HCT116 (cell line): ENCODE measurements at regions not wholly inside any gene's neighbourhood (a gene's known extent, or its start where the extent isn't known, plus 50 kb on each side); places are given as distances from the start of the nearest gene placed in this dataset.

ENCODE experiments used
- ATAC-seq: fragments of 200-7000 bp; cut with Tn5 transposase; 2 replicates; pipeline ENCODE4 v1.9.1; 2020; ENCODE audit warnings: mild to moderate bottlenecking, moderate library complexity
- BruUV-seq: library from RNA; stranded (reverse); fragments of 400-500 nt; replicated peaks from 2 replicates; lab custom pipeline; 2021; lab: Mats Ljungman, UMichigan
- CTCF ChIA-PET: fragments of 300-600 bp; sonication (Branson Sonifier 250); formaldehyde crosslinking; loops from one replicate; lab custom pipeline; 2021; ENCODE audit warnings: antibody characterized with exemption; lab: Charles Lee
- POLR2A ChIA-PET: fragments of 300-600, 350-600 bp; sonication (Branson Sonifier 250); formaldehyde crosslinking; loops from one replicate; lab custom pipeline; 2021; ENCODE audit warnings: antibody characterized with exemption; lab: Charles Lee
- RAD21 ChIA-PET, 2 experiments: fragments of 300-600 bp; sonication (Branson Sonifier 250); formaldehyde crosslinking; loops; one replicate each; lab custom pipeline; 2023; ENCODE audit warnings: low total read pairs in 2 of 2; ENCODE audit not compliant: uncharacterized antibody in 2 of 2, unreplicated experiment in 2 of 2, low non-redundant PET in 1 of 2; lab: Charles Lee
- DNase-seq: peaks from one replicate; pipeline ENCODE4 v3.0.0-alpha.2; 2010; ENCODE audit warnings: low read depth, low spot score
- H2AFZ ChIP-seq: fragments of 200-600 bp; shearing (Covaris generic), sonication (generic); 2 replicates; pipeline ENCODE4 v1.6.1; 2017; ENCODE audit warnings: low read depth, mixed run types, mixed read lengths, antibody characterized with exemption, low read length; ENCODE audit not compliant: poor library complexity, severe bottlenecking
- H3K27ac ChIP-seq: 2 replicates; pipeline ENCODE4 v1.5.1; 2012; ENCODE audit warnings: low read depth, low read length
- H3K27me3 ChIP-seq: fragments of 200-600 bp; sonication (generic); 2 replicates; pipeline ENCODE4 v1.6.1; 2016; ENCODE audit warnings: mixed run types, low read length, mixed read lengths; ENCODE audit not compliant: insufficient read depth
- H3K36me3 ChIP-seq, 2 experiments: fragments of 200-500 bp in 1 of 2; fragments of 200-600 bp in 1 of 2; sonication (Bioruptor generic) in 1 of 2; sonication (generic) in 1 of 2; 2 replicates each; pipeline versions ENCODE4 v1.5.1 to v1.6.1; 2014 to 2016; ENCODE audit warnings: low read length in 2 of 2, inconsistent platforms in 1 of 2, mixed read lengths in 1 of 2, mixed run types in 1 of 2; ENCODE audit not compliant: insufficient read depth in 2 of 2, control insufficient read depth in 1 of 2
- H3K4me1 ChIP-seq, 2 experiments: fragments of 200-600 bp in 1 of 2; sonication (generic) in 1 of 2; 2 replicates each; pipeline versions ENCODE4 v1.5.1 to v1.6.1; 2012 to 2017; ENCODE audit warnings: low read length in 2 of 2, inconsistent platforms in 1 of 2, mild to moderate bottlenecking in 1 of 2, mixed read lengths in 1 of 2, mixed run types in 1 of 2, moderate library complexity in 1 of 2; ENCODE audit not compliant: insufficient read depth in 2 of 2, control insufficient read depth in 1 of 2
- H3K4me2 ChIP-seq: fragments of 200-600 bp; sonication (generic); 2 replicates; pipeline ENCODE4 v1.6.1; 2017; ENCODE audit warnings: mixed run types, low read length, mixed read lengths
- H3K4me3 ChIP-seq, 2 experiments: fragments of 200-600 bp in 1 of 2; sonication (generic) in 1 of 2; replicated peaks in 1 of 2; 2 replicates each; pipeline ENCODE4 v1.5.1; 2011 to 2016; ENCODE audit warnings: low read length in 2 of 2, control low read depth in 1 of 2, low read depth in 1 of 2, mild to moderate bottlenecking in 1 of 2, mixed read lengths in 1 of 2, mixed run types in 1 of 2
- H3K79me2 ChIP-seq: fragments of 200-600 bp; sonication (generic); 2 replicates; pipeline ENCODE4 v1.6.1; 2017; ENCODE audit warnings: mild to moderate bottlenecking, mixed run types, low read length, moderate library complexity, mixed read lengths; ENCODE audit not compliant: insufficient read depth
- H3K9ac ChIP-seq: fragments of 200-600 bp; sonication (generic); 2 replicates; pipeline ENCODE4 v1.6.1; 2016; ENCODE audit warnings: low read length, mixed read lengths
- H3K9me2 ChIP-seq: fragments of 200-600 bp; sonication (generic), shearing (Covaris generic); 2 replicates; pipeline ENCODE4 v1.6.1; 2017; ENCODE audit warnings: mixed run types, mild to moderate bottlenecking, moderate library complexity; ENCODE audit not compliant: insufficient read depth
- H3K9me3 ChIP-seq, 2 experiments: fragments of 200-500 bp in 1 of 2; fragments of 200-600 bp in 1 of 2; sonication (Bioruptor generic) in 1 of 2; sonication (generic) in 1 of 2; 2 replicates each; pipeline ENCODE4 v1.6.1; 2014 to 2017; ENCODE audit warnings: low read length in 2 of 2, mixed read lengths in 2 of 2, inconsistent platforms in 1 of 2, low read depth in 1 of 2, mild to moderate bottlenecking in 1 of 2, mixed run types in 1 of 2, moderate library complexity in 1 of 2; ENCODE audit not compliant: control insufficient read depth in 1 of 2, insufficient read depth in 1 of 2
- H4K20me1 ChIP-seq: fragments of 200-600 bp; sonication (generic), shearing (Covaris generic); 2 replicates; pipeline ENCODE4 v1.6.1; 2017; ENCODE audit warnings: mixed run types, mild to moderate bottlenecking, moderate library complexity; ENCODE audit not compliant: insufficient read depth
- CEBPB ChIP-seq: IDR thresholded peaks from 2 replicates; pipeline ENCODE4 v1.6.1; 2012; ENCODE audit warnings: low read depth
- FOSL1 ChIP-seq: IDR thresholded peaks from 2 replicates; pipeline ENCODE4 v1.6.1; 2012; ENCODE audit warnings: low read depth
- POLR2AphosphoS5 ChIP-seq: IDR thresholded peaks from 2 replicates; pipeline ENCODE4 v1.6.1; 2011; ENCODE audit warnings: mild to moderate bottlenecking, low read depth, low read length, moderate library complexity
- RAD21 ChIP-seq: IDR thresholded peaks from 2 replicates; pipeline ENCODE4 v1.6.1; 2012; ENCODE audit warnings: low read depth, mild to moderate bottlenecking
- REST ChIP-seq: IDR thresholded peaks from 2 replicates; pipeline ENCODE4 v1.6.1; 2012; ENCODE audit warnings: low read depth
- TCF7L2 ChIP-seq: IDR thresholded peaks from 2 replicates; pipeline ENCODE4 v1.7.0; 2011; ENCODE audit warnings: borderline replicate concordance, inconsistent platforms; ENCODE audit not compliant: insufficient read depth, insufficient read length; ENCODE audit errors: extremely low read depth
- ZBTB33 ChIP-seq: IDR thresholded peaks from 2 replicates; pipeline ENCODE4 v1.6.1; 2011; ENCODE audit warnings: mild to moderate bottlenecking, low read length, moderate library complexity; ENCODE audit not compliant: insufficient replicate concordance; ENCODE audit errors: extremely low read depth
- intact Hi-C: fragments of 100-400 bp; cut with micrococcal nuclease; formaldehyde crosslinking; loops from 2 replicates; pipeline ENCODE4 v1.10.0; 2022

GRCh38 chr18:53991202-53991601 is 233.3 kb downstream of the MBD2 start (continued):
- no peak for TF ChIP-seq REST
- no peak for TF ChIP-seq POLR2AphosphoS5
- TF ChIP-seq FOSL1: peak; percentile 46

- RAD21 ChIA-PET: no interaction called here
- Histone ChIP-seq H3K9ac (no peak overlapping the region), H3K27me3 (no peaks in the 10 kb centered on the region), H3K9me3 (no peaks in the 10 kb centered on the region), H3K36me3 (no peaks in the 10 kb centered on the region), H3K79me2 (no peaks in the 10 kb centered on the region), H3K27ac (no peak overlapping the region), H2AFZ (no peak overlapping the region), H3K4me3 (no peak overlapping the region), H3K4me2 (peak overlapping the region; percentile 54; the same call in 1 of the 2 replicates), H4K20me1 (no peaks in the 10 kb centered on the region), H3K9me2 (no peaks in the 10 kb centered on the region), H3K4me1 (peaks cover 5 to 19% of the 10 kb centered on the region in 2 experiments; a peak in 3 of 4 replicates)
- CTCF ChIA-PET: no interaction called here
- DNase-seq (no peak), ATAC-seq (no peak)
- BruUV-seq: no TSS peak
- intact Hi-C loops: no loop called here
- no peak for TF ChIP-seq ZBTB33
- no peak for TF ChIP-seq TCF7L2
- no peak for TF ChIP-seq CEBPB
- TF ChIP-seq RAD21: no peak
- POLR2A ChIA-PET: no interaction called here
These were observed 234.0 kb downstream of the MBD2 start for GRCh38 chr18:53990485-53990884.
